Stimulated activated CD4-positive, alpha-beta T cell treated with anti-CD3 and anti-CD28 coated beads, Interleukin-4, amount 100 ng/mL, for 48 hours (primary cell): ENCODE measurements at regions not wholly inside any gene's neighbourhood (a gene's known extent, or its start where the extent isn't known, plus 50 kb on each side); places are given as distances from the start of the nearest gene placed in this dataset.

Source experiments
- DNase-seq, 2 donors: peaks; one replicate each; pipeline ENCODE4 v3.0.0-alpha.2; 2020; ENCODE audit warnings: low read depth in 2 of 2

DNA sequence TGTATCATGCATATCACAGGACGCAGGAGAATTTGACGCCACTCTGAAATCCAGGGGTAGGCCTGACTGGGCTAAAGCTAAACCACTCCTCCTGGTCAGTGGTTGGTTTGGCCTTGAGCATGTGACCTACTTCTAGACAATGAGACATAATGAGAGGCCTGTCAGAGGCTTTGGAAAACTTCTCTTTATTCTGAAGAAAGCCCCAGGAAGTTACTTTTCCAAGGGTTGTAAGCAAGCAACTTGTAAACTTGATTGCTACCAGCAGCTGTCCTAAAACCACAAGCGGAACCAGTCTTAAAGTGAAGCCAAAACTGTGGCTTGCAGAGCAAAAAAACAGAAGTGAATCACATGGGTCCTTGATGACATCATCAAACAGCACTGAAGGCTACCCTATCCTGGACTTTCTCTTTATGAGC is 138.2 kb upstream of the COX10 start:
- no peak for DNase-seq

- no peak for DNase-seq
These were observed 137.4 kb upstream of the COX10 start for GRCh38 chr17:13931800-13932460.

DNA sequence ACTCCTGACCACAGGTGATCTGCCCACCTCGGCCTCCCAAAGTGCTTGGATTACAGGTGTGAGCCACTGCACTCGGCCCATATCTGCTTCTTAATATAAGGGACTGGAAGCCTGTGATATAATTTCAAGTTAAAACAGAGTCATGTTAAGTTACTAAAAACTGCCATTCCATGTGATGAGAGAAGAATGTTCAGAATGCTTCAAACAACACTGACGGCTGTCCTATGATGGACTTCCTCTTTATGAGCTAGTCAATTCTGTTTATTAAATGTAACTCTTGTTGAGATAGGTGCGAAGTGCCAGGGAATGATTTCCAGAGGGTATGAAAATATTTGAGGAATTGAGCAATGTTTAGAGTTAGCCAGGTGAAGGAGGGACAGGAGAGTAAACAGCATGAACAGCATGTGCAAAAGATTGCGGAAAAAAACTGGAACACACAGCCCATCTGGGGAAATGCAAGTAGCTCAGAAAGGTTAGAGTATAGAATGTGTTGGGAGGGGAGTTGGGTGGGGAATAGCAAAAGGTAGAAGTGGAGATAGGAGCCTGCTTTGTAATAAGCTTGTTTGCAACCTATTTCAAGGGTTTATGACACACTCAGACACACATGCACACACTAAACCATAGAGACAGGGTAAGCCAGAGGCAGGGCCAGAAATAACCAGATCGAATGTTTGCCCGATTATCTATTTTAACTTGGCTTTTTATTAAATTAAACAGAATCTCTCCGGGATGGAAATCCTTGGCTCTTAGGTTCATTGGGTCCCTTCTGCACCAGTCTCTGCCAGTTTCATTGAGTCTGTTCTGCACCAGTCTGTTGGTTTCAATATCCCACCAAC is 135.6 kb upstream of the COX10 start:
- DNase-seq = no peak

DNA sequence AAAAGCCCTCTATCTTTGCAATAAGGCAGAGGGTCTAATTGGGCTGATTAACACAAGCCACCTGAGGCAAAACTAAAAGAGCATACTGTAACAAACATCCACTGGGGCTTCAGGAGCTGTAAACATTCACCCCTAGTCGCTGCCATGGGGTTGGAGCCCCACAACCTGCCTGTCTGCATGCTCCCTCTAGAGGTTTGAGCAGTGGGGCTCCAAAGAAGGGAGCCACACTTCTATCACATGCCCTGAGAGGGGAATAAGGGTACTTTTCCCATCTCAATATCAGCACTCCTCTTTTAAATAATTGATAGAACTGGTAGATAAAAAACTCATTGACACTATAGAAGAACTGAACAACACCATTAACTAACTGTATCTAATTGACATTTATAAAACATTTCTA is 130.1 kb upstream of the COX10 start:
- DNase-seq = no peak

- no peak for DNase-seq
These were observed 128.2 kb upstream of the COX10 start for GRCh38 chr17:13940858-13941665.

DNA sequence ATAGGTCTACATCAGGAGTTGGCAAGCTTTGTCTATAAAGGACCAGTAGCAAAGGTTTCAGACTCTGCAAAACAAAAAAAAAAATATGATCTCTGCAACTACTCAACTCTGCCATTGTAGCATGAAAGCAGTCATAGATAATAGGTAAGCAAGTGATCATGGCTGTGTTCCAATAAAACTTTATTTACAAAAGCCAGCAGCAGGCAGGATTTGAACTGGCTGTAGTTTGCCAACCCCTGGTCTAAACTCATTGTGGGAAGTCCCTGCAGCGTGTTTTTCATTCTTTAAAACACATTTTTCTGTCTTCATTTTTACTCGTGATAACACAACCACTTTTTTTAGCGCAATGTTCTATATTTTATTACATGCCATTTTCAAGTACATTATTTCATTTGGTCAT is 127.5 kb upstream of the COX10 start:
- DNase-seq = no peak

DNA sequence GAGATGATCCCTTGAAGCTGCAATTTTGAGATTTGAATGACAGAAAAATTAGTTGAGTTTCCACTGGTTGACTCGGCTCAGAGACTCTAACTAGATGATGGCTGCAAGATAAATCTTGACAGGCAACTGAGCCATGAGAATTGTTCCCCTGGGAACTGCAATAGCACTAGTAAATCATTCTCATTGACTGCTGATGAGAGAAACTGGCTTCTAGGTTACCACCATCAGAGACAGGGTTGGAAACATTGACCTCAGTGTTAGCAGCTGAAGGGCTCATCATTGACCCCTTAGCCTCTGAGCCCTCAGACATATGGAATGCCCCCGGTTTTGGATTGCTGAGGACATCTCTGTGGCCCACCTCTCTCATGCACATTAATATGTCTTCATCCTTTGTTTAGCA is 125.4 kb upstream of the COX10 start:
- no peak for DNase-seq

DNA sequence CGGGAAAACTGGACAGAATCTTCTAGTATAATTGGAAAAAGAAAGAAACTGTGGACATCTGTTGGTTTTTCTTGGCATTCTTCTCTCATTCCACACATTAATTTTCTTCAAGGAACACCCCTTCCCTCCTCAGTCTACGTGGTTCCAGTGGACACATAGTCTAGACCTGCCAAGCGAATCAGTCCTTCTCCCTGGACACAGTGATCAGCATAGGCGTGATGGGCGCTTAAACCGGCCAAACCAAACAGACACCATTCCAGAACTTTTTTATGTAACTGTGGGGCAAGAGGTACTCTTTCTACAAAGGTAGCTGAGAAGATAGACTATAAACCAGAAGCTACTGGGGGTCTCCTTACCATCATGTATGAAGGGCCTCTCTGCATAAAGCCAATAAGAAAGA is 121.8 kb upstream of the COX10 start:
- no peak for DNase-seq

GRCh38 chr17:13952009-13952750 is 117.1 kb upstream of the COX10 start:
- DNase-seq = no peak

GRCh38 chr17:13953841-13954240 is 115.5 kb upstream of the COX10 start:
- no peak for DNase-seq

GRCh38 chr17:13957636-13958035 is 111.7 kb upstream of the COX10 start:
- DNase-seq = no peak

GRCh38 chr17:13958773-13959172 is 110.5 kb upstream of the COX10 start:
- no peak for DNase-seq

GRCh38 chr17:13961265-13961664 is 108.0 kb upstream of the COX10 start:
- no peak for DNase-seq

- no peak for DNase-seq
These were observed 106.5 kb upstream of the COX10 start for GRCh38 chr17:13962716-13963240.

DNA sequence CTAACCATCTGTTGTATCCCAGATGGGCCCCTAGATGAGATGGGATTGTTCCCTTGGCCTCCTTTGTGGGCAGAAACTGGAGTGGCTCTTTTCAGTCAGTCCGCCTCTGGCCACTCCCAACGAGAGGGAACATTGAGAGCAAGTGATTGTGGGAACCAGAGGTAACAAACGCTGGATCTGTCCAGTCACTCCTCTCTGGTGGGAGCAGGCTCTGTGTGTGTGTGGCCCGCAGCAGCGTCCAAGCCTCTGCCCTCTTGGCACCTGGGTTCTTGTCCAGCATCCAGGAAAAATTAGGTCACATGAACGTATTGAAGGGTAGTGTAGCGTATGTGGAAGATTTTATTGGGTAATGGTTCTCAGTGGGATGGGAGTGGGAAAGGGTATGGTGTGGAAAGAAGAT is 101.9 kb upstream of the COX10 start:
- no peak for DNase-seq

DNA sequence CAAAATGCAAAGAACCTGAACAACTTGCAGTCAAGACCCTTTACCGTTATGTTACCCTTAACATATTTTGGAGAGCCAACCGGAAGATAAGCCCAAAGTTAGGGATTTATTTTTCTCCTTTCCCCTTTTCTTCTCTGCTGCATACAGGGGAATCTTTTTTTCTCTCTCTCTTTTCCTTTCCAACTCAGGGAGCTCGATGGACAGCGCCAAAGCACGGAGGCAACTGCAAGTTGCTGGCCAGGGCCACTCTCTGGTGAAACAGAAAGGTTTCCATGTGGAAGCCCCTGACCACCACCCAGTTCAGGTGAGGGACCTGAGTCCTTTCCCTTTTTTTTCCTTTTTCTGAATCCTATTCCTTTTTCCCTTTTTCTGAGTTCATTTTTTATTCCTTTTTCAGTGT is 98.8 kb upstream of the COX10 start:
- no peak for DNase-seq

- DNase-seq = no peak
These were observed 95.2 kb upstream of the COX10 start for GRCh38 chr17:13973960-13974651.

DNA sequence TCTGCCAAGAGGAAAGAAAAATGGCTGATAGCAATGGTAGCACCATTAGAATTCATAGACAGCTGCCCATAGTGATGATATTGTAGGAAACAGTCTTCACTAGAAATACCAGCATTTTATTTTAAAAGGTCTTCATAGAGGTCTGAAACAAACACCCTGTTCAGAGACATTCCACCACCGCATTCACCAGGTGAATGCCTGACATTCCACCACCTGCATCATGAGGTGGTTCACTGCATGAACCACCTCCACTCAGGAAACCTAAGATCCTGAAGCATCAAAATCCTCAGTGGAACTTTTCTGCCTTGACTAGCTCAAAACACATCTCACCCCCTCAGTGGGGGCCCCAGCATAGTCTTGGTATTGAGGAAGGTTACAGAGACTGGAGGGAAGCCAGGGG is 91.5 kb upstream of the COX10 start:
- DNase-seq = no peak

GRCh38 chr17:13978478-13978877 is 90.8 kb upstream of the COX10 start:
- no peak for DNase-seq

DNA sequence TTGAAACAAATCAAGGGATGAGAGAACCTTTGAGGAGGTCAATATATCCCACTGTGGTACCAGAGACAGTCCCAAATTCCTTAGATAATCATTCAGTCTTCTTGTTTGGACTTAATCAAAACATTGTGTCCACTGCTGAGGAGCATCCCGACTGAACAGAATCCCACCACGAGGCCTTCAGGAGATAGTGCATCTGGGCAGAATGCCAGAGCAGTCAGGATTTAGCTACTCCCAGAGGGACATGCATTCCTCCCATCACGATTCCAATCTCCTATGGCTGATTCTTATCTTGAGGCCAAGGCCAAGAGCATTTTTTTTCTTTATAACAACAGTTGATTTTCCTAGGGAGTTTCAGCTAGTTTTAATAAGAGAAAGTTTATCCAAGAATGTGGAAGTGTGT is 87.4 kb upstream of the COX10 start:
- DNase-seq = no peak

GRCh38 chr17:13984956-13985355 is 84.3 kb upstream of the COX10 start:
- DNase-seq = no peak
